ENCODE measurements at regions not wholly inside any gene's neighbourhood (a gene's known extent, or its start where the extent isn't known, plus 50 kb on each side); places are given as distances from the start of the nearest gene placed in this dataset.
"Not testable (repeated sequence)": the region's sequence is repeated elsewhere in the genome, so short reads cannot be mapped to it uniquely, and the experiment has no call there.

DNA sequence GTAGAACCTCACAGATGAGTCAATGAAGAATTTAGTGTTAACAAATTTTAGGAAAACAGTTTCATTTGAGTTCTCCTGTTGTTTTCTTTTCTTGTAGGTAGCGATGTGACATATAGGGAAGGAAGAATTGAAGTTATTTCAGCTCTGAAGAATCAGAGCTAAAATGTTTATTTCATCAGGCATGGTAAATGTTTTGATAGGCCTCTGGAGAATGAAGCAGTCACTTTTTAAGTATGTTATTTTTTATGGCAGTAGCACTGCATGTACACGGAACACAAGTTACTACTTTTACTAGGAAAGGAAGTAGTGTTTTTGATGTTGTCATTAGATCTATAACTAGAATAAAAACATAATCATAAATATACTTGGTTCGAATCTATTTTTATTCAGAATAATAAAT lies 1357.3 kb upstream of the CITED2 start:
- DNase-seq = no peak

- DNase-seq = no peak
These were observed 1355.1 kb upstream of the CITED2 start for GRCh38 chr6:140729521-140729920.

DNA sequence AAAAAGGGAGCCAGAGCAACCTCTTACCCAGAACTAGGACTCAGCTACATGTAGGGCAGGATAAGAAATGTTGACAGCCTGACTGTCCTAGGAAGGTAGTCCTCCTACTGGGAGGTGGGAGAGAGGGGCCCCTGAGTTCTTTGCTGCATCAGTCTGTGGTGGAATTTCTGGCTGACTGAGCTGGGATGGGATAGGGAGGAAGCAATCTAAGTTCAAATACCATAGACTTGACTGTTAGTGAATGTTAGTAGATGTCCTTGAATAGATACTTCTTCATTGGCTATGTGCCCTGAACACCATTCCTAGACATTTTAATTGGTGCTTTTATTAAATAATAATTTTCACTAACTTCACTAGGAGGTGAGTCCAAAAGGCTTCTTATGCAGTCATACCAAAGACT lies 1343.6 kb upstream of the CITED2 start:
- no peak for DNase-seq

GRCh38 chr6:140713495-140713894 lies 1339.0 kb upstream of the CITED2 start:
- no peak for DNase-seq

DNA sequence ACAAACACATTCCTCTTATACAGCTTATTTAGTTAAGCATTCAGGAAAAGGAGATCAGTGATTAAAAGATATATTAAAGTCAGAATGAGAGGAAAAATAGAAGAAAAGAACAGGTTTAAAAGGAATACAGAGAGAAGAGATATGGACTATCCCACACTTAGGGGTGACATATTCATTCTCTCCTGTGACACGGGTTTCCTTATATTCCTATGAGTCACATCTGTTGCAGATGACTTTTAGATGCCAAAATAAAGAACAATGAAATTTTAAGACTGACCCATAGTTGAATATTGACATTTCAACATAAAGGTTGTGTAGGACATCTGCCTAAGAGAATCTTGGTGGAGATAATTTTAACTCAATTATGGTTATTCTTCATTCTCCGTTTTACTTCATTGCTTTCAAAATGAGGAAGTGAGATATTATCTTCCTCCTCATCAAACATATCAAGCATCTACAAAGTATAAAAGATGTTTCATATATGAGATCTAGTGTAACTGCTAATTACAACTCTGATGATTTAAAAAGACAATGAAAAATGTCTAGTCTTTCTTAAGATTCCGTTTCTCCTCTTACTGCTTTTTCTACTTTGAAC lies 1336.7 kb upstream of the CITED2 start:
- DNase-seq = no peak

DNA sequence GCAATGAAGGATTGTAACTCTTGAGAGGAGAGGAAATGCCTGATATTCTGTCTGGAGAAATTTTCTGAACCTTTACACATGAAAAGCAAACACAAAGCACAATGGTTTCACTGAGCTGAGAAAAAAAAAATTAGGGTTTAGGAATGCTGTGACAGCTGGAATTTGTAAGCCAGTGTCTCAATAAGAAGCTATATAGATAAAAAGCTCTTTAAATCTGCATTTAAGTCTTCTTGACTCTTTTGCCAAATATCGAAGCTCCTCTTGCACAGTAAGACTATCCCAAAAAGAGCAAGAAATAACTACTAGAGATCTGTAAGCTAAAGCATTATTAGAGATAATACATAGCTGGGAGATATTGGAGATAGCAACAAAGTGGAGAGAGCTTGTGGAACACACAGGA lies 1334.0 kb upstream of the CITED2 start:
- no peak for DNase-seq

- DNase-seq = not testable (repeated sequence)
These were observed 1329.6 kb upstream of the CITED2 start for GRCh38 chr6:140704008-140704407.

DNA sequence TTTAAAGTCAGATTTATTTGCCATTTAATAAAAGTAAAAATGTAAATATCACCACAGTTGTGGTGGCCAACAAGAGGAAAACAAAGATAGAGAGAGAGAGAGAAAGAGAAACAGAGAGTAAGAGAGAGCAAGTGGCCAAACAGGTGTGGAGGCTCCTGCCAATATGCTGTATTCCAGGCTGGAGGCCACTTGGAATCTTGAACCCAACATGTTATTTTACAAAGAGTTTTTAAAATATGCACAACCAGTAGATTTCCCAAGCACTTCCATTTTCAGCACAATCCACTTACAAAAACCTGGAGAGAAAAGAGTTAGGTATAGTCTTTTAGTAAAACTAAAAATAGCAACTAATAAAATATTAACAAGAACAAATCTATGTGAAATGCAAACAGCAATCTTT lies 1323.1 kb upstream of the CITED2 start:
- DNase-seq = no peak

DNA sequence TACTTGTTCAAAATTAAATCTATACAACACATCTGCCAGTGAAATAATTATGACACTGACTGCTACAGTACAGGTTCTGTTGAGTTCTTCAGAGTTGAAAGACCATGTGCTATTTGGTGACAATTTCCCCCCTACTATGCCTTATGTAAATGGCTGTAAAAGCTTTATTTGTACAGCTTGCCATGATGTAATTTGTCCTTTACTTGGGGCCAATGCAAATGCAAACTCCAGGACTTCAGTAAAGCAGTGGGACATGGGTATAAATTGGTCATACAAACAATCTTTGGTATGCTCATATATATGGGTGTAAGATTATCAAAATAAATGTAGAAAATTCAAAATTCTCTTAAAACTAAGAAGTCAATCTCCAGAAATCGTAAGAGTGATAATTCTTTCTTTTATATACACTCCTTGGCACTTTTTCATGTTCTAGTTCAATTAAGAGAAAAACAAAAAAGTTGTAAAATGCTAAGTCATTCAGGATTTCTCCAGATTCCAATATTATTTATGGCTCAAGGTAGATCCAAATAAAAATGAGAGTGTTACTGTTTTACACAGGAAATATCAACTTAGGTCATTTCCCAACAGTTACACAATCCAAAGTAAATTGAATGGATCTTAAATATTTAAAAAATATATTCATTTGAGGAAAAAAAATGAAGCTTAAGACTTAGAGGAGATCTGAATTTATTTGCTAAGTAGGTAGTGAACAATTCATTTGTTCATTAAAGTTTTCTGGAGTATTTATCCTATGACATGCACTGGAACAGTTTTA lies 1310.5 kb upstream of the CITED2 start:
- DNase-seq = no peak

GRCh38 chr6:140677781-140678528 lies 1303.5 kb upstream of the CITED2 start:
- DNase-seq = no peak

GRCh38 chr6:140671926-140672325 lies 1297.5 kb upstream of the CITED2 start:
- DNase-seq = no peak

DNA sequence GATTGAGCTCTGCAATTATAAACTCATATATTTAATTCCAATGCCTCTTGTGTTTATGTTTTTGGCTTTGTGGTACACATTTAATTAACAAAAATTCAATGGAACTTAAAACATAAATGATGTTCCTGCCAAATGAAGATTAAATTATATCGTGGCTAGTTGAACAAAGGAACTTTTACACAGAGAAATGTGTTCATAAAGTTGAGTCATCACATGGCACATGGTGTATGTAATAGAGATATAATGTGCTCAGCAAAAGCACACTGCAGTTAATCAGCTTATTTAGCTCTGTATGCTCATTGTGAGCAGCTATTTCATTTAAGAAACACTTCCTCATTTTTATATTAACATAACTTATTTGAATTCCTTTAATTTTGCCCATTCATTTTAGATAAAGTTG lies 1295.6 kb upstream of the CITED2 start:
- DNase-seq = no peak

DNA sequence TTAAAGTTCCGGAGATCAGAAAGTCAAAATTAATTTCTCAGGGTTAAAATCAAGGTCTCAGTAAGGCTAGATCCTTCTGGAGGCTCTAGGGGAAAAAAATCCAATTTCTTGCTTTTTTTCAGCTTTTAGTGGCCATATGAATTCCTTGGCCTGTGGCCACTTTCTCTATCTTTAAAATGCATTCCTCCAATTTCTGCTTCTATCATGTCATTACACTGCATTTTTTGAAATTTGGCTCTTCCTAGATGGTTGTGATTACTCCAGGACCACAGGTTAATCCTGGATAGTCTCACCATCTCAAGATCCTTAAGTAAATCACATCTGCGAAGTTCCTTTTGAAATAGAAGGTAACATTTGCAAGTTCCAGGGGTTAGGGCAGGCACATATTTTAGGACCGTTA lies 1294.9 kb upstream of the CITED2 start:
- DNase-seq = no peak

DNA sequence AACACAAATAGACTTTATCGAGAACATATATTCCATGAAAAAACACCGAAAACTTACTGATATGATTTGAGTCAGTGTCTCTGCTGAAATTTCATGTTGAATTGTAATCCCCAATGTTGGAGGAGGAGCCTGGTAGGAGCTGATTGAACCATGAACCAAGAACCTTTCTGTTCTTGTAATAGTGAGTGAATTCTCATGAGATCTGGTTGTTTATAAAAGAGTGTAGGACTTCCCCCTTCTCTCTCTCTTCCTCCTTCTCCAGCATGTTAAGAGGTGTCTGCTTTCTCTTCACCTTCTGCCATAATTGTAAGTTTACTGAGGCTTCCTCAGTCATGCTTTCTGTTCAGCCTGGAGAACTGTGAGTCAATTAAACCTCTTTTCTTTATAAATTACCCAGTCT lies 1289.3 kb upstream of the CITED2 start:
- no peak for DNase-seq

DNA sequence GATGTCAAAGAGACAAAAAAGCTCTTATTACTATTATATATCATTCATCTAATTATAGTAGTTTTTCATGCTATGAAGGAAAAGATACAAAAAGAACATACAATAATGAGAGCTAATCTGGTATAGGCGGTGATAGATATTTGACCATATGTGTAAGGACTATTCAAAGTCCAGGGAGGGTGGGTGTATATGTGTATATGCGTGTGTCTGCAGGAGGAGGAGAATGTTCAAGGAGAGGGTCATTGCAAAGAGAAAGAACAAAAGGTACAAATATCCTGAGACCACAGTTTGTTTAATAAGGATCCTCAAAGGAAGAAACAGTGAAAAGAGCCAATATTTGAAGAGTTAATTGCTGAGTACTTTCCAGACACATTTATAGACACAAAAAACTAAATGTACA lies 1288.6 kb upstream of the CITED2 start:
- DNase-seq = no peak

DNA sequence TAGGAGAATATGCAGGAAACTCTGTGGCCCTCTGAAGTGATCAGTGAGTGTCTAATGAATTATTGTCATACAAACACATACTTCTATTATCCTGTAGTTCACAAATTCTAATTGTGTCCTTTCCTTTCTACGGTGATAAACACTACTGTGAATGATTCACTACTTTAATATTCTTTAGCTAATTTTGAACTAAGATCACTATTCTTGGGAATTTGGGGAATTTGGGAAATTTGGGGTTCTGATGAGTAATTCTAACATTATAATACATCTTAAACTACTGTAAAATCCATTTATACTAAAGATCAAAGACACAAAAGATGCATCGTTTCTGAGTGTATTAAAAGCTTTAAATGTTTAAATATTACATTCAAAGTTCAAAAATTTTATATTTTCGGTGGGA lies 1287.2 kb upstream of the CITED2 start:
- no peak for DNase-seq

- DNase-seq = no peak
These were observed 1285.8 kb upstream of the CITED2 start for GRCh38 chr6:140660295-140660694.

GRCh38 chr6:140653972-140654371 lies 1279.5 kb upstream of the CITED2 start:
- no peak for DNase-seq

GRCh38 chr6:140653506-140653905 lies 1279.1 kb upstream of the CITED2 start:
- no peak for DNase-seq

- not testable (repeated sequence) for DNase-seq
These were observed 1275.1 kb upstream of the CITED2 start for GRCh38 chr6:140649502-140649901.

DNA sequence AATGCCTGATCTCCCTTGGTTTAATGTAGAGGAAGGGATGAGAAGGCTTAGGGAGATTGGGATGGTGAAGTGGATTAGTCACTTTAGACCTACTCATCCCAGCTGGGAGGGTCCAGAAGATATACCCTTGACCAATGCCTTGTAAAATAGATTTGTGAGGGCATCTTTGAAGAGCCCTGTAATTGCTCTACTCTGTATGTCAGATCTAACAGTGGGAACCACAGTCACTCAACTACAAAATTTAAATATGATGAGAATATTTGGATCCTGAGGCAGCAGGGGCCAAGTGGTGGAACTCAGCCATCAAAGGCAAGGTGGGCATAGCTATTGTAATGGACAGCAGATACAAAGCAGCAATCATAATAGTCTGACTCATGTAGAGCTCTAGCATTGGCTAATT lies 1272.9 kb upstream of the CITED2 start:
- DNase-seq = not testable (repeated sequence)

- DNase-seq = no peak
These were observed 1269.6 kb upstream of the CITED2 start for GRCh38 chr6:140644017-140644416.

DNA sequence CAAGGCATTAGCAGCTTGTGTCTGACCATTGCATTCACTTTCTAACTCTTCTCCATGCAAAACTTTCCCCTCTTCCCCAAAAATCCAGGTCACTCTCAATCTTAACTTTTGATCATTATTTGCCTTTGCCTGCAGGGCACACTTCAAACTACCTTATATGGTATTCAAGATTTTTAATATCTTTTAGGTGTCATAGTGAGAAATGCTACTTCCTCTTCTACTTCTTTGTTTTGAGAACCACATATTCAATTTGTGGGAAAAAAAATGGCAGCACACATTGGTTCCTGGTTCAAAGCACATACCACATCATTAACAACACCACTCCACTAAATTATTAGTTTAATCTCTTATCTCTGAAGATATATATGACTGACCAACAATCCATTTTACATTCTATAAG lies 1267.0 kb upstream of the CITED2 start:
- DNase-seq = no peak

DNA sequence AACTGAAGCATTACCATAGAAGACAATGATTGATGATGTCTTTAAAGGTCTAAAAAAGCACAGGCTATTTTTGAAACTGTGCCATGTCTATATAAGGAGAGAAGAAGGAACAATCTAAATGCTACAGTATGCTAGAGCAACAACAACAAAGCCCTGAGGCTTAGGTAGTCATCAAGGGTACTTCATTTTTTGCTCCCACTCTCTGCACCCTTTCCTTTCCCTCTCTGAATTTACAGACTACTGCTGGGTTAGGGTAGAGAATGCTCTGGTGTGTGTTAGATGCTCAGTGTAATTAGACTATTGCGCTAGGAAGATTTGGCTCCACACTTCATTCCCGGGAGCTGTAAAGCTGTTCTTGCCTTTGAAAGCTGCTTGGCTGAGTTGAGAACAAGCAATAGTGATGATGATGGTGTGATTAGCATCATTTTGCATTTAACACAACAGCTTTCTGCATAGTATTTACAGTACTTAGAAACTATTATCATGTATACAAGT lies 1262.5 kb upstream of the CITED2 start:
- no peak for DNase-seq
